ENCODE measurements at regions not wholly inside any gene's neighbourhood (a gene's known extent, or its start where the extent isn't known, plus 50 kb on each side); places are given as distances from the start of the nearest gene placed in this dataset.

DNA sequence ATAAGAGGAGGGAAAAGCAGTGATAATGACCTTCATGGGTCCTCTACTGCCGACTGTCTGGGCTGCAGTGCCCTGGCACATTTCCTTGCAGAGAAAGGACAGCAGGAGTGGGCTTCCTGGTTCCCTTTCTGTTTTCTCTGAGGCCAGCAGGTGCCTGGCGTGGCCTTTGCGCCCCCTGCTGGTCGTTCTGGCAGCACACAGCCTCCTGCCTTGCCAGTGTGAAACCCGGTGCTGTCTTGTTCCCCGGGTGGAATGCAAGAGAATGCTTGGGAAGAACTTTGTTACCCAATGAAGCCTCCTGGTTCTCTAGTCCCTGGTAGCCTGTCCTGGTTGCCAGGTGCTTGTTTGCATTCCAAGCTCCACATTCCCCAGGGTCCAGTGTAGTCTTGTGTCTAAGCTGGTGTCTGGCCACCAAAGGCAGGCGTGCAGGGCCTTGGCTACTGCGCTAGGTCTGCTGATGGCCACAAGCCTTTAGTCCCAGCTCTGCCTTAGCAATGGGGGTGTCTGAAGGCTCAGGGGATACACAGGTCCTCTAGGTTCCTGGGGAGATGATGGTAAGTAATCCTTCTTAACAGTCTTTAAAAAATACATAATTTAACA lies 1392.4 kb upstream of the TMEM132C start (continued):
- TF ChIP-seq ZBTB40 (IDR thresholded peaks at IDR 0.05; ENCODE audit: borderline replicate concordance): no peak
- TF ChIP-seq RUNX3 (IDR thresholded peaks at IDR 0.05; ENCODE audit: low read length): no peak
- TF ChIP-seq FOS (IDR thresholded peaks at IDR 0.05; ENCODE audit: borderline replicate concordance, extremely low read depth, insufficient read length): no peak
- no peak for TF ChIP-seq ZNF217 (IDR thresholded peaks at IDR 0.05)
- no peak for TF ChIP-seq POLR2AphosphoS5 (IDR thresholded peaks at IDR 0.05; ENCODE audit: low read length)
- TF ChIP-seq MXI1 (IDR thresholded peaks at IDR 0.05; ENCODE audit: low read depth, low read length): no peak
- peak; percentile 84 for TF ChIP-seq SMC3 (IDR thresholded peaks at IDR 0.05; ENCODE audit: borderline replicate concordance, low read length)
- TF ChIP-seq, protein P1, sequence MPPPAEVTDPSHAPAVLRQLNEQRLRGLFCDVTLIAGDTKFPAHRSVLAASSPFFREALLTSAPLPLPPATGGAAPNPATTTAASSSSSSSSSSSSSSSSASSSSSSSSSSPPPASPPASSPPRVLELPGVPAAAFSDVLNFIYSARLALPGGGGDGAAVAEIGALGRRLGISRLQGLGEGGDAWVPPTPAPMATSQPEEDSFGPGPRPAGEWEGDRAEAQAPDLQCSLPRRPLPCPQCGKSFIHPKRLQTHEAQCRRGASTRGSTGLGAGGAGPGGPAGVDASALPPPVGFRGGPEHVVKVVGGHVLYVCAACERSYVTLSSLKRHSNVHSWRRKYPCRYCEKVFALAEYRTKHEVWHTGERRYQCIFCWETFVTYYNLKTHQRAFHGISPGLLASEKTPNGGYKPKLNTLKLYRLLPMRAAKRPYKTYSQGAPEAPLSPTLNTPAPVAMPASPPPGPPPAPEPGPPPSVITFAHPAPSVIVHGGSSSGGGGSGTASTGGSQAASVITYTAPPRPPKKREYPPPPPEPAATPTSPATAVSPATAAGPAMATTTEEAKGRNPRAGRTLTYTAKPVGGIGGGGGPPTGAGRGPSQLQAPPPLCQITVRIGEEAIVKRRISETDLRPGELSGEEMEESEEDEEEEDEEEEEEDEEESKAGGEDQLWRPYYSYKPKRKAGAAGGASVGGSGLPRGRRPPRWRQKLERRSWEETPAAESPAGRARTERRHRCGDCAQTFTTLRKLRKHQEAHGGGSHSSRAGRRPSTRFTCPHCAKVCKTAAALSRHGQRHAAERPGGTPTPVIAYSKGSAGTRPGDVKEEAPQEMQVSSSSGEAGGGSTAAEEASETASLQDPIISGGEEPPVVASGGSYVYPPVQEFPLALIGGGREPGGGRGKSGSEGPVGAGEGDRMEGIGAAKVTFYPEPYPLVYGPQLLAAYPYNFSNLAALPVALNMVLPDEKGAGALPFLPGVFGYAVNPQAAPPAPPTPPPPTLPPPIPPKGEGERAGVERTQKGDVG (CRISPR knock-in tag; IDR thresholded peaks at IDR 0.05): no peak
- TF ChIP-seq KAT2A (conservative IDR thresholded peaks at IDR 0.05; ENCODE audit: control insufficient read depth, low read depth, low read length): no peak
- TF ChIP-seq YY1 (IDR thresholded peaks at IDR 0.05; ENCODE audit: low read depth, low read length): peak; percentile 46; the same call in 1 of the 2 replicates
- TF ChIP-seq, protein P2, sequence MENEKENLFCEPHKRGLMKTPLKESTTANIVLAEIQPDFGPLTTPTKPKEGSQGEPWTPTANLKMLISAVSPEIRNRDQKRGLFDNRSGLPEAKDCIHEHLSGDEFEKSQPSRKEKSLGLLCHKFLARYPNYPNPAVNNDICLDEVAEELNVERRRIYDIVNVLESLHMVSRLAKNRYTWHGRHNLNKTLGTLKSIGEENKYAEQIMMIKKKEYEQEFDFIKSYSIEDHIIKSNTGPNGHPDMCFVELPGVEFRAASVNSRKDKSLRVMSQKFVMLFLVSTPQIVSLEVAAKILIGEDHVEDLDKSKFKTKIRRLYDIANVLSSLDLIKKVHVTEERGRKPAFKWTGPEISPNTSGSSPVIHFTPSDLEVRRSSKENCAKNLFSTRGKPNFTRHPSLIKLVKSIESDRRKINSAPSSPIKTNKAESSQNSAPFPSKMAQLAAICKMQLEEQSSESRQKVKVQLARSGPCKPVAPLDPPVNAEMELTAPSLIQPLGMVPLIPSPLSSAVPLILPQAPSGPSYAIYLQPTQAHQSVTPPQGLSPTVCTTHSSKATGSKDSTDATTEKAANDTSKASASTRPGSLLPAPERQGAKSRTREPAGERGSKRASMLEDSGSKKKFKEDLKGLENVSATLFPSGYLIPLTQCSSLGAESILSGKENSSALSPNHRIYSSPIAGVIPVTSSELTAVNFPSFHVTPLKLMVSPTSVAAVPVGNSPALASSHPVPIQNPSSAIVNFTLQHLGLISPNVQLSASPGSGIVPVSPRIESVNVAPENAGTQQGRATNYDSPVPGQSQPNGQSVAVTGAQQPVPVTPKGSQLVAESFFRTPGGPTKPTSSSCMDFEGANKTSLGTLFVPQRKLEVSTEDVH (IDR thresholded peaks at IDR 0.05; ENCODE audit: low read depth, partially characterized antibody): no peak
- TF ChIP-seq, protein P3, sequence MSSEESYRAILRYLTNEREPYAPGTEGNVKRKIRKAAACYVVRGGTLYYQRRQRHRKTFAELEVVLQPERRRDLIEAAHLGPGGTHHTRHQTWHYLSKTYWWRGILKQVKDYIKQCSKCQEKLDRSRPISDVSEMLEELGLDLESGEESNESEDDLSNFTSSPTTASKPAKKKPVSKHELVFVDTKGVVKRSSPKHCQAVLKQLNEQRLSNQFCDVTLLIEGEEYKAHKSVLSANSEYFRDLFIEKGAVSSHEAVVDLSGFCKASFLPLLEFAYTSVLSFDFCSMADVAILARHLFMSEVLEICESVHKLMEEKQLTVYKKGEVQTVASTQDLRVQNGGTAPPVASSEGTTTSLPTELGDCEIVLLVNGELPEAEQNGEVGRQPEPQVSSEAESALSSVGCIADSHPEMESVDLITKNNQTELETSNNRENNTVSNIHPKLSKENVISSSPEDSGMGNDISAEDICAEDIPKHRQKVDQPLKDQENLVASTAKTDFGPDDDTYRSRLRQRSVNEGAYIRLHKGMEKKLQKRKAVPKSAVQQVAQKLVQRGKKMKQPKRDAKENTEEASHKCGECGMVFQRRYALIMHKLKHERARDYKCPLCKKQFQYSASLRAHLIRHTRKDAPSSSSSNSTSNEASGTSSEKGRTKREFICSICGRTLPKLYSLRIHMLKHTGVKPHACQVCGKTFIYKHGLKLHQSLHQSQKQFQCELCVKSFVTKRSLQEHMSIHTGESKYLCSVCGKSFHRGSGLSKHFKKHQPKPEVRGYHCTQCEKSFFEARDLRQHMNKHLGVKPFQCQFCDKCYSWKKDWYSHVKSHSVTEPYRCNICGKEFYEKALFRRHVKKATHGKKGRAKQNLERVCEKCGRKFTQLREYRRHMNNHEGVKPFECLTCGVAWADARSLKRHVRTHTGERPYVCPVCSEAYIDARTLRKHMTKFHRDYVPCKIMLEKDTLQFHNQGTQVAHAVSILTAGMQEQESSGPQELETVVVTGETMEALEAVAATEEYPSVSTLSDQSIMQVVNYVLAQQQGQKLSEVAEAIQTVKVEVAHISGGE (CRISPR knock-in tag; IDR thresholded peaks at IDR 0.05): no peak
- TF ChIP-seq TCF12 (IDR thresholded peaks at IDR 0.05; ENCODE audit: low read depth, low read length): 0 out of 2 replicates have a peak, but pooled peaks have one; percentile 25
- no peak for TF ChIP-seq NFYA (IDR thresholded peaks at IDR 0.05; ENCODE audit: borderline replicate concordance, low read depth, low read length)
- TF ChIP-seq SRF (IDR thresholded peaks at IDR 0.05; ENCODE audit: low read depth in 2 of 2, low read length in 2 of 2): no peak
